B cell (primary cell): ENCODE measurements at regions not wholly inside any gene's neighbourhood (a gene's known extent, or its start where the extent isn't known, plus 50 kb on each side); places are given as distances from the start of the nearest gene placed in this dataset.

Experiments
- ATAC-seq: fragments of 200-7000 bp; cut with Tn5 transposase; one replicate; pipeline ENCODE4 v1.10.0; 2021; ENCODE audit warnings: low read depth, mild to moderate bottlenecking, moderate number of reproducible peaks, moderate library complexity
- CTCF ChIA-PET: fragments of 350-600 bp; sonication (Branson Sonifier 250); formaldehyde crosslinking; loops from one replicate; lab custom pipeline; 2021; ENCODE audit warnings: antibody characterized with exemption, inconsistent platforms; lab: Charles Lee
- POLR2A ChIA-PET: fragments of 350-600 bp; sonication (Branson Sonifier 250); formaldehyde crosslinking; loops from one replicate; lab custom pipeline; 2021; ENCODE audit warnings: antibody characterized with exemption; lab: Charles Lee
- DNase-seq: peaks from one replicate; pipeline ENCODE4 v3.0.0; 2013
- H2AFZ ChIP-seq: 2 replicates; pipeline ENCODE4 v1.6.1; 2012; ENCODE audit warnings: mild to moderate bottlenecking, low read depth, low read length; ENCODE audit not compliant: insufficient read depth, poor library complexity, severe bottlenecking
- H3K27ac ChIP-seq, 2 donors: 1 replicate in 1 of 2; 2 replicates in 1 of 2; pipeline ENCODE4 v1.5.1; 2012 to 2013; ENCODE audit warnings: low read length in 2 of 2, mild to moderate bottlenecking in 2 of 2, moderate library complexity in 1 of 2
- H3K27me3 ChIP-seq, 4 experiments: fragments of 200-600 bp in 1 of 4; sonication (generic) in 1 of 4; replicated peaks in 1 of 4; 1 replicate in 2 of 4; 2 replicates in 2 of 4; pipeline versions ENCODE4 v1.6.1 to v1.7.0; 2013 to 2016; ENCODE audit warnings: low read length in 3 of 4, mild to moderate bottlenecking in 2 of 4, mixed read lengths in 1 of 4, moderate library complexity in 1 of 4; ENCODE audit not compliant: insufficient read depth in 4 of 4, control insufficient read depth in 3 of 4; ENCODE audit errors: control extremely low read depth in 1 of 4
- H3K36me3 ChIP-seq, 2 experiments: replicated peaks in 1 of 2; 1 replicate in 1 of 2; 2 replicates in 1 of 2; pipeline versions ENCODE4 v1.6.1 to v1.7.1; 2013; ENCODE audit warnings: low read length in 1 of 2; ENCODE audit not compliant: insufficient read depth in 2 of 2, control insufficient read depth in 1 of 2; ENCODE audit errors: control extremely low read depth in 1 of 2, extremely low read depth in 1 of 2
- H3K4me1 ChIP-seq, 2 donors: fragments of 200-600 bp in 1 of 2; sonication (generic) in 1 of 2; 1 replicate in 1 of 2; 2 replicates in 1 of 2; pipeline versions ENCODE4 v1.5.1 to v1.6.1; 2013 to 2017; ENCODE audit warnings: low read length in 2 of 2; ENCODE audit not compliant: control insufficient read depth in 2 of 2, insufficient read depth in 2 of 2
- H3K4me2 ChIP-seq: replicated peaks from 2 replicates; pipeline ENCODE3; 2012; ENCODE audit warnings: mild to moderate bottlenecking, low read depth, low read length; ENCODE audit not compliant: poor library complexity, severe bottlenecking
- H3K4me3 ChIP-seq, 5 experiments: fragments of 200-600 bp in 1 of 5; sonication (generic) in 1 of 5; 1 replicate in 3 of 5; 2 replicates in 2 of 5; pipeline versions ENCODE4 v1.5.1 to v1.7.0; 2011 to 2016; ENCODE audit warnings: low read length in 4 of 5, mild to moderate bottlenecking in 4 of 5, low read depth in 2 of 5, control low read depth in 1 of 5, moderate library complexity in 1 of 5; ENCODE audit not compliant: insufficient read depth in 1 of 5; ENCODE audit errors: control extremely low read depth in 1 of 5, extremely low read depth in 1 of 5
- H3K79me2 ChIP-seq: fragments of 200-600 bp; sonication (generic); one replicate; pipeline ENCODE4 v1.6.0; 2016; ENCODE audit warnings: low read length; ENCODE audit not compliant: control insufficient read depth, insufficient read depth
- H3K9ac ChIP-seq: fragments of 200-600 bp; sonication (generic); 2 replicates; pipeline ENCODE4 v1.6.1; 2017; ENCODE audit warnings: mild to moderate bottlenecking, low read length, moderate library complexity
- H3K9me3 ChIP-seq, 3 donors: one replicate each; pipeline versions ENCODE4 v1.6.1 to v1.7.1; 2013; ENCODE audit warnings: low read length in 2 of 3; ENCODE audit not compliant: control insufficient read depth in 2 of 3, insufficient read depth in 1 of 3; ENCODE audit errors: control extremely low read depth in 1 of 3
- H4K20me1 ChIP-seq: 2 replicates; pipeline ENCODE4 v1.6.0; 2012; ENCODE audit warnings: mild to moderate bottlenecking, low read length; ENCODE audit not compliant: insufficient read depth, control insufficient read depth, poor library complexity, severe bottlenecking
- H3K27ac Mint-ChIP-seq: one replicate; pipeline ENCODE4 v1.8.0; 2021; ENCODE audit warnings: mixed read lengths
- H3K27me3 Mint-ChIP-seq: one replicate; pipeline ENCODE4 v1.8.0; 2021; ENCODE audit warnings: mixed read lengths
- H3K4me1 Mint-ChIP-seq: one replicate; pipeline ENCODE4 v1.8.0; 2021; ENCODE audit warnings: mixed read lengths
- H3K4me3 Mint-ChIP-seq: one replicate; pipeline ENCODE4 v1.8.0; 2021; ENCODE audit warnings: mixed read lengths
- H3K9me3 Mint-ChIP-seq: one replicate; pipeline ENCODE4 v1.8.0; 2022; ENCODE audit warnings: mixed read lengths; ENCODE audit not compliant: insufficient read depth
- CTCF ChIP-seq: fragments of 200-600 bp; IDR thresholded peaks from one replicate; pipeline ENCODE4 v1.8.0; 2022; ENCODE audit warnings: antibody characterized with exemption, mild to moderate bottlenecking
- EZH2 ChIP-seq: IDR thresholded peaks from 2 replicates; pipeline ENCODE4 v1.6.1; 2012; ENCODE audit warnings: borderline replicate concordance, low read depth, mild to moderate bottlenecking, moderate library complexity, low read length; ENCODE audit not compliant: insufficient read depth, poor library complexity, severe bottlenecking
- WGBS: methylation state at CpG from one replicate; pipeline ENCODE4 v1.1.5; 2013; ENCODE audit warnings: missing lambda C conversion rate; ENCODE audit not compliant: insufficient coverage; 5-methylcytosine and 5-hydroxymethylcytosine counted together
- intact Hi-C: fragments of 100-400 bp; cut with micrococcal nuclease; formaldehyde crosslinking; loops from one replicate; pipeline ENCODE4 v1.10.0; 2022

DNA sequence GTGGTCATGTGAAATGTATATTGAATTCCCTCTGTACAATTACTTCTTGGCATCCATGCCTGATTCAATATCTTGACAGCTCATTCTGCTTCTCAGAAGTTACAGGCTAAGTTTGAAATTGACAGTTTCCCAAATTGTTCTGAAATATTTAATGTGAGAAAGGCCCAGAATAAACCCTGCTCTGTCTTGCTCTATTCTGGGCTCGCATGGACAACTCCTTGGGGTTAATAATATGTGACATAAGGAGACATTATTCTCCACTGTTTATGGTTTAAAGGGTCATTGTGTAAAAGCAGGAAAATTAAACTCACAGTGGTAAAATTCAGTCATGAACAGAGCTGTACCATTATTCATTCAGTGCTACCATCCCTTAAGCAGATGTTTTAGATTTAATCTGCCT is 160.7 kb upstream of the CNTNAP5 start:
- Histone ChIP-seq H3K79me2 (no peaks in the 10 kb centered on the region), H3K36me3 (no peaks in the 10 kb centered on the region), H3K9me3 (no peaks in the 10 kb centered on the region), H4K20me1 (no peaks in the 10 kb centered on the region), H3K27me3 (no peaks in the 10 kb centered on the region), H3K4me3 (no peak overlapping the region), H3K4me1 (no peaks in the 10 kb centered on the region), H3K27ac (no peak overlapping the region), H3K4me2 (no peak overlapping the region), H3K9ac (no peak overlapping the region), H2AFZ (no peak overlapping the region)
- H3K4me3 Mint-ChIP-seq, result no peak overlapping the region
- POLR2A ChIA-PET, result no interaction called here
- no peaks in the 10 kb centered on the region for H3K4me1 Mint-ChIP-seq
- DNase-seq (no peak), ATAC-seq (no peak)
- no CpG with 5 or more reads among the region's 1 CpG for WGBS
- CTCF ChIA-PET, result no interaction called here
- intact Hi-C loops, result no loop called here
- no peaks in the 10 kb centered on the region for H3K27me3 Mint-ChIP-seq
- H3K9me3 Mint-ChIP-seq, result peaks cover 4% of the 10 kb centered on the region
- no peak overlapping the region for H3K27ac Mint-ChIP-seq
- no peak for TF ChIP-seq CTCF
- no peak for TF ChIP-seq EZH2

DNA sequence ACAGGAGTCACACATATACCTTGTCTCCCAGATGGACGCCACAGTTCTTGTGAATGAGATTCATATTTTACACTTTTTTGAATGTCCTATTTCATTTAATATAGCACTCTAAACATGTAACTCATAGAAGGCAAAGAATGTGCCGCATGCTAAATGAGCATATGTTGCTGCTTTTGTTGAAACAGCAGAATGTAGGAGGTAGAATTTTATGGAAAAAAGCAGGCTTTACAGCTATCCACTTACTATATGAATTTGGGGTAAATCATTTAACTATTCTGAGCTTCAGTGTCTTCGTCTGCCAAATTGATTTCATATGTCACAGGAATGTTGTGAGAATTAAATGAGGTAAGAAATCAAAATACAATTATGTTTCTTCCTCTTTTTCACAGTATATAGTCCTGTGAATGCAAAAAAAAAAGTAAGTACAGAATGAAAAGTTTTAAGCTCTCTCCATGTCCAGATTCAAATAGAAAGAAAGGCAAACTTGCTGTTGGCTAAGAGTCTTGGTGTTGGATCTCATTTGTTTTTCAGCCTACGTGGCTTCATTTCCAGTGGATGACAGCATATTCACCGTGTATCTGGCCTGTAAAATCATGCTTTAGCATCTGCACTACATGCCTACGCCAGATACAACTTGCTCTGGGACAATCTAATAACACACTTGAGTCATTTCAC is 154.7 kb upstream of the CNTNAP5 start:
- POLR2A ChIA-PET, result no interaction called here
- no peaks in the 10 kb centered on the region for H3K9me3 ChIP-seq
- 73% methylated on average over 3 of the region's 6 CpGs for WGBS
- H3K36me3 ChIP-seq, result no peaks in the 10 kb centered on the region
- H2AFZ ChIP-seq, result no peak overlapping the region
- H3K4me3 ChIP-seq, result no peak overlapping the region
- H3K27me3 ChIP-seq, result no peaks in the 10 kb centered on the region
- Mint-ChIP-seq H3K27me3 (no peaks in the 10 kb centered on the region), H3K4me3 (no peak overlapping the region), H3K9me3 (peaks cover 5% of the 10 kb centered on the region), H3K27ac (no peak overlapping the region), H3K4me1 (no peaks in the 10 kb centered on the region)
- H3K4me1 ChIP-seq, result no peaks in the 10 kb centered on the region
- H3K79me2 ChIP-seq, result no peaks in the 10 kb centered on the region
- intact Hi-C loops, result no loop called here
- ATAC-seq (no peak), DNase-seq (no peak)
- no peaks in the 10 kb centered on the region for H4K20me1 ChIP-seq
- no peak for TF ChIP-seq CTCF
- TF ChIP-seq EZH2, result no peak
- CTCF ChIA-PET, result no interaction called here
- H3K27ac ChIP-seq, result no peak overlapping the region
- no peak overlapping the region for H3K4me2 ChIP-seq
- H3K9ac ChIP-seq, result no peak overlapping the region
